Neural cell (in vitro differentiated cells): ENCODE measurements at regions not wholly inside any gene's neighbourhood (a gene's known extent, or its start where the extent isn't known, plus 50 kb on each side); places are given as distances from the start of the nearest gene placed in this dataset.

Source experiments
- EZH2 ChIP-seq: fragments of 200-600, 300-800 bp; shearing (Covaris generic), sonication (generic); IDR thresholded peaks from 2 replicates; pipeline ENCODE4 v1.6.1; 2014; ENCODE audit warnings: antibody characterized with exemption, low read length, borderline replicate concordance, mild to moderate bottlenecking; ENCODE audit not compliant: insufficient read depth, poor library complexity, severe bottlenecking
- MXI1 ChIP-seq: fragments of 450-650 bp; conservative IDR thresholded peaks from 2 replicates; pipeline ENCODE4 v1.6.1; 2014; ENCODE audit warnings: antibody characterized with exemption, mild to moderate bottlenecking; ENCODE audit not compliant: poor library complexity, severe bottlenecking
- REST ChIP-seq: IDR thresholded peaks from 2 replicates; pipeline ENCODE4 v1.6.1; 2012; ENCODE audit warnings: borderline replicate concordance
- TF ChIP-seq, protein P1 (sequence below): fragments of 450-650 bp; IDR thresholded peaks from 2 replicates; pipeline ENCODE4 v1.5.1; 2014; ENCODE audit warnings: antibody characterized with exemption, mild to moderate bottlenecking, moderate library complexity; ENCODE audit not compliant: poor library complexity, severe bottlenecking

- TF ChIP-seq, protein P1, sequence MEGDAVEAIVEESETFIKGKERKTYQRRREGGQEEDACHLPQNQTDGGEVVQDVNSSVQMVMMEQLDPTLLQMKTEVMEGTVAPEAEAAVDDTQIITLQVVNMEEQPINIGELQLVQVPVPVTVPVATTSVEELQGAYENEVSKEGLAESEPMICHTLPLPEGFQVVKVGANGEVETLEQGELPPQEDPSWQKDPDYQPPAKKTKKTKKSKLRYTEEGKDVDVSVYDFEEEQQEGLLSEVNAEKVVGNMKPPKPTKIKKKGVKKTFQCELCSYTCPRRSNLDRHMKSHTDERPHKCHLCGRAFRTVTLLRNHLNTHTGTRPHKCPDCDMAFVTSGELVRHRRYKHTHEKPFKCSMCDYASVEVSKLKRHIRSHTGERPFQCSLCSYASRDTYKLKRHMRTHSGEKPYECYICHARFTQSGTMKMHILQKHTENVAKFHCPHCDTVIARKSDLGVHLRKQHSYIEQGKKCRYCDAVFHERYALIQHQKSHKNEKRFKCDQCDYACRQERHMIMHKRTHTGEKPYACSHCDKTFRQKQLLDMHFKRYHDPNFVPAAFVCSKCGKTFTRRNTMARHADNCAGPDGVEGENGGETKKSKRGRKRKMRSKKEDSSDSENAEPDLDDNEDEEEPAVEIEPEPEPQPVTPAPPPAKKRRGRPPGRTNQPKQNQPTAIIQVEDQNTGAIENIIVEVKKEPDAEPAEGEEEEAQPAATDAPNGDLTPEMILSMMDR: no peak
- TF ChIP-seq REST (no peak), MXI1 (no peak), EZH2 (no peak)
These were observed 264.2 kb downstream of the BMP4 start for GRCh38 chr14:53692451-53692850.
